ENCODE measurements at regions not wholly inside any gene's neighbourhood (a gene's known extent, or its start where the extent isn't known, plus 50 kb on each side); places are given as distances from the start of the nearest gene placed in this dataset.
"Not testable (repeated sequence)": the region's sequence is repeated elsewhere in the genome, so short reads cannot be mapped to it uniquely, and the experiment has no call there.

GRCh38 chr3:7999384-7999783, 502.2 kb upstream of the LMCD1 start:
- no peak for DNase-seq (ENCODE audit: low read depth in 3 of 3, low spot score in 1 of 3)

- DNase-seq (ENCODE audit: low read depth in 3 of 3, low spot score in 1 of 3): no peak
These were observed 500.3 kb upstream of the LMCD1 start for GRCh38 chr3:8001307-8001706.

GRCh38 chr3:8001712-8002111, 499.9 kb upstream of the LMCD1 start:
- no peak for DNase-seq (ENCODE audit: low read depth in 3 of 3, low spot score in 1 of 3)

GRCh38 chr3:8011902-8012301, 489.7 kb upstream of the LMCD1 start:
- no peak for DNase-seq (ENCODE audit: low read depth in 3 of 3, low spot score in 1 of 3)

GRCh38 chr3:8020047-8020841, 481.4 kb upstream of the LMCD1 start:
- DNase-seq (ENCODE audit: low read depth in 3 of 3, low spot score in 1 of 3): no peak

- DNase-seq (ENCODE audit: low read depth in 3 of 3, low spot score in 1 of 3): no peak
These were observed 473.7 kb upstream of the LMCD1 start for GRCh38 chr3:8027954-8028353.

- DNase-seq (ENCODE audit: low read depth in 3 of 3, low spot score in 1 of 3): no peak
These were observed 451.3 kb upstream of the LMCD1 start for GRCh38 chr3:8050283-8050682.

GRCh38 chr3:8052659-8053058, 449.0 kb upstream of the LMCD1 start:
- DNase-seq (ENCODE audit: low read depth in 3 of 3, low spot score in 1 of 3): no peak

GRCh38 chr3:8068135-8068534, 433.5 kb upstream of the LMCD1 start:
- not testable (repeated sequence) for DNase-seq (ENCODE audit: low read depth in 3 of 3, low spot score in 1 of 3)

- DNase-seq (ENCODE audit: low read depth in 3 of 3, low spot score in 1 of 3): no peak
These were observed 432.2 kb upstream of the LMCD1 start for GRCh38 chr3:8069471-8069870.

GRCh38 chr3:8070011-8070410, 431.6 kb upstream of the LMCD1 start:
- DNase-seq (ENCODE audit: low read depth in 3 of 3, low spot score in 1 of 3): no peak

GRCh38 chr3:8074740-8075139, 426.9 kb upstream of the LMCD1 start:
- not testable (repeated sequence) for DNase-seq (ENCODE audit: low read depth in 3 of 3, low spot score in 1 of 3)

- no peak for DNase-seq (ENCODE audit: low read depth in 3 of 3, low spot score in 1 of 3)
These were observed 424.5 kb upstream of the LMCD1 start for GRCh38 chr3:8077126-8077525.

- DNase-seq (ENCODE audit: low read depth in 3 of 3, low spot score in 1 of 3): no peak
These were observed 421.2 kb upstream of the LMCD1 start for GRCh38 chr3:8080464-8080863.

- DNase-seq (ENCODE audit: low read depth in 3 of 3, low spot score in 1 of 3): no peak
These were observed 416.1 kb upstream of the LMCD1 start for GRCh38 chr3:8085498-8085897.

GRCh38 chr3:8087951-8088350, 413.7 kb upstream of the LMCD1 start:
- DNase-seq (ENCODE audit: low read depth in 3 of 3, low spot score in 1 of 3): no peak

GRCh38 chr3:8094415-8094814, 407.2 kb upstream of the LMCD1 start:
- DNase-seq (ENCODE audit: low read depth in 3 of 3, low spot score in 1 of 3): no peak

GRCh38 chr3:8095724-8096123, 405.9 kb upstream of the LMCD1 start:
- DNase-seq (ENCODE audit: low read depth in 3 of 3, low spot score in 1 of 3): no peak

GRCh38 chr3:8097690-8098089, 403.9 kb upstream of the LMCD1 start:
- no peak for DNase-seq (ENCODE audit: low read depth in 3 of 3, low spot score in 1 of 3)

GRCh38 chr3:8103954-8104353, 397.7 kb upstream of the LMCD1 start:
- DNase-seq (ENCODE audit: low read depth in 3 of 3, low spot score in 1 of 3): no peak

GRCh38 chr3:8106921-8107320, 394.7 kb upstream of the LMCD1 start:
- DNase-seq (ENCODE audit: low read depth in 3 of 3, low spot score in 1 of 3): no peak

- peak in 2 of 3 donors; percentile 12 to 26 for DNase-seq (ENCODE audit: low read depth in 3 of 3, low spot score in 1 of 3)
These were observed 390.4 kb upstream of the LMCD1 start for GRCh38 chr3:8110966-8111798.
